Gastroesophageal sphincter (tissue), 3 donors: ENCODE measurements at regions not wholly inside any gene's neighbourhood (a gene's known extent, or its start where the extent isn't known, plus 50 kb on each side); places are given as distances from the start of the nearest gene placed in this dataset.

Experiments
- POLR2AphosphoS5 ChIP-seq: sonication (generic); formaldehyde crosslinking; IDR thresholded peaks from one replicate; pipeline ENCODE4 v1.6.1; 2017; ENCODE audit warnings: antibody characterized with exemption
- TF ChIP-seq, protein P1 (sequence below), 4 experiments: fragments of 200-600 bp in 2 of 4; fragments of 450-650 bp in 2 of 4; sonication (generic) in 1 of 4; IDR thresholded peaks; one replicate each; pipeline ENCODE4 v1.5.1; 2017 to 2019; ENCODE audit warnings: antibody characterized with exemption in 4 of 4, mild to moderate bottlenecking in 2 of 4, moderate library complexity in 2 of 4

DNA sequence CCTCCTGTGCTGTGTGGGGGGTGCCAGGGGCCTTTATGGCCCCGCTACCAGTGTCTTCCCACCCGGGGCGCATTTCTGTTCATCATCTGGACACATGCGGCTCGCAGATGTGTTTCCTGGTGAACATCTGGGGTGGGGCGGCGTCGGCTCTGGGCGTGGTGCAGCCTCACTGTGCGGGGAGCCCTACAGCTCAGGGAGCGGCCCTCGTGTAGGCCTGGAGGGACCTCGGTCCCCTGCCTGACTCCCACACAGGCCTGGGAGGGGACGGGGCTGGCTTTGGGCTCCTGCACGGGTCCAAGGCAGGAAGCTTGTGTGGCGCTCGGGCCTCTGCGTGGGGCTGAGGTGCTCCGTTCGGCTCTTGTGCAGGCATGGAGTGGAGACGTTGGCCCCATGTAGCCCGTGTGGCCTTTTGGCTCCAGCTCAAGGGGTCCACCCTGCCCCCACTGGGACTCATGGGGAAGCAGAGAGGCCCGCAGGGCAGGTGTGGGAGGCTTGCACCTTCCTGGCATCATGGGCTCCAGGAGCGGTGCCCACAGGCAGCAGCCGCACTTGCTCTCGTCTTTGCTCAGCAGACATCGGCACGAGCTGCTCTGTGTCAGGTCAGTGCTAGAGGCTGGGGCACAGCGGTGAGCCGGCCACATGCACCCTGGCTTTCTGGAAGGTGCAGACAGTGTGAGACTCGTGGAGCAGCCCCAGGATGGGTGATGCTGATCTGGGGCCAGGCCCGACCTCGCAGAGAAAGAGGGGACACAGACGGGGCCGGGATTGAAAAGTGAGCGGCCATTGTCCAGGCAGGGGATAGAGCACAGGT is 90.1 kb upstream of the ACTRT2 start:
- TF ChIP-seq, protein P1, sequence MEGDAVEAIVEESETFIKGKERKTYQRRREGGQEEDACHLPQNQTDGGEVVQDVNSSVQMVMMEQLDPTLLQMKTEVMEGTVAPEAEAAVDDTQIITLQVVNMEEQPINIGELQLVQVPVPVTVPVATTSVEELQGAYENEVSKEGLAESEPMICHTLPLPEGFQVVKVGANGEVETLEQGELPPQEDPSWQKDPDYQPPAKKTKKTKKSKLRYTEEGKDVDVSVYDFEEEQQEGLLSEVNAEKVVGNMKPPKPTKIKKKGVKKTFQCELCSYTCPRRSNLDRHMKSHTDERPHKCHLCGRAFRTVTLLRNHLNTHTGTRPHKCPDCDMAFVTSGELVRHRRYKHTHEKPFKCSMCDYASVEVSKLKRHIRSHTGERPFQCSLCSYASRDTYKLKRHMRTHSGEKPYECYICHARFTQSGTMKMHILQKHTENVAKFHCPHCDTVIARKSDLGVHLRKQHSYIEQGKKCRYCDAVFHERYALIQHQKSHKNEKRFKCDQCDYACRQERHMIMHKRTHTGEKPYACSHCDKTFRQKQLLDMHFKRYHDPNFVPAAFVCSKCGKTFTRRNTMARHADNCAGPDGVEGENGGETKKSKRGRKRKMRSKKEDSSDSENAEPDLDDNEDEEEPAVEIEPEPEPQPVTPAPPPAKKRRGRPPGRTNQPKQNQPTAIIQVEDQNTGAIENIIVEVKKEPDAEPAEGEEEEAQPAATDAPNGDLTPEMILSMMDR (IDR thresholded peaks at IDR 0.05) = no peak
- TF ChIP-seq POLR2AphosphoS5 = no peak
